SK-MEL-5 (cell line): ENCODE measurements at regions not wholly inside any gene's neighbourhood (a gene's known extent, or its start where the extent isn't known, plus 50 kb on each side); places are given as distances from the start of the nearest gene placed in this dataset.
A peak's percentile ranks its signal among the peaks of the same experiment; 100 is the strongest.
"Not testable (repeated sequence)": the region's sequence is repeated elsewhere in the genome, so short reads cannot be mapped to it uniquely, and the experiment has no call there.

Experiments
- DNase-seq: peaks from one replicate; pipeline ENCODE4 v3.0.0-alpha.2; 2016; ENCODE audit warnings: low read depth, low spot score
- in situ Hi-C: cut with HindIII; loops from 2 replicates; pipeline ENCODE4 v1.10.0; 2016; ENCODE audit warnings: low sequenced_read_pairs, high pct_unique_total_duplicates, low pct_unique_long_range_greater_than_20kb

DNA sequence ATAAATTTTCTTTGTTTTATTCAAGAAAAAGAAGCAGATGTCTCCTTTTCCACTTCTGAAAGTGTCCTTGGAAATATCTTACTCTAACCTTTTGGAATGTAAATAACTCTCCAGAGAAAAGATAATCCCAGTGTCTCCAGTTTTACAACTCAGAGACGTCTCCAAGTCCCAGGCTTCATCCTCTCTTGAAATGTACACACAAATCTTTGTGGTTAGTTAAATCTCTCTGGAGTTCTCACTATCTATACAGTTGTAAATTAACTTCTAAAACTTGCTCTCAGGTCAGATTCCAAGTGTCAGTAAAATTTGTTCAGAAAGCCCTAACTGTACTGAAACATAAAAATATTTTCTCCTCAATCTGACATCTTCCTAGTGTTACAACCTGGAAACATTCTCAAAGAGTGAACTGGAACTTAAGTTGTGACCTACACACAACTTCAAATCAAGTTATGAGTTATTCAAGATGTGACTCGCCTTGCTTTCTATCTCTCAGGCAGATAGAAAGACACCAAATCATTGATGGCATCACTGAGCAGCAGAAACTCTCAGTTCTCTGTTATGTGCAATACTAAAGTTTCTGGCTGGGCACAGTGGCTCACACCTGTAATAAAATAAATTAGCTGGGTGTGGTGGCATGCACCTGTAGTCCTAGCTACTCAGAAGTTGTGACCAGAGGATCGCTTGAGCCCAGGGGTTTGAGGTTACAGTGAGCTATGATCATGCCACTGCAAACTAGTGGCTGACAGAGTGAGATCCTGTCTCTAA is 284.2 kb downstream of the RCHY1 start:
- no peak for DNase-seq
- in situ Hi-C loops, result no loop called here

DNA sequence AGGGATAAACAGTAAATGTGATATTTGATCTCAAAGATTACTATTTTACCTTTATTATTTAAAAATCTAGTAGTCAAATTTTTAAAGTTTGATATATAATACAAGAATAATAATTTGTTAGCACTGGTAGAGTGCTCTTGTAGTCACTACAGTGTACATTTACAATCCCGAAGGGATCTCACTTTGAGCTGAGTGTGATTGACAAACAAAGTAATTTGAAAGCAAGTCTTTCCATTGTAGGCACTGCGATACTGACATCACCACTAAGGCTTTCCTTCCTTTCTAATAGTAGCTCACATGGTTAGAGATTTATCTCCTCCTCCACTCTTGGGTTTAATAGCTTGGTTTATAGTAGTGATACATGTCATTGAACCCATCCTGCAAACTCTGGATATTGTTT is 280.6 kb downstream of the PARM1 start:
- no peak for DNase-seq
- in situ Hi-C loops, result no loop called here

DNA sequence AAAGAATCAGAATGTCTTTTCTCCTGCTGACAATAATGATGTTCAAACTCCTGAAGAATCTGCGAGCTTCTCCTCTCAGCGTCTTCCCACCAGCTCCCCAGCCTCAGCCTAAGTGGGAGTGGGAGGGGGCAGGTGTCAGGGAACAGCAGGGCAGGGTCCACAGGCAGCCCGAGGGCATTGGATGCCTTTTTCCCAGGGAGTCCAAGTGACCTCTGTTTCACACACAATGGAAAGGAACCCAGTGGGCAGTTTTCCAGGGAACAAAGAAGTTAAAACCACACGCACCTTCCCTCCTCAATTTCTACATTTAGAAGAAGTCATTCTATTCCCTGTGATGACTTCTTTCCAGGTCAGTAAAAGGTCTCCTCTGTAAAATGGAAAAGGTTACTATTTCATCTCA is 278.5 kb downstream of the PARM1 start:
- in situ Hi-C loops, result no loop called here
- DNase-seq, result no peak

DNA sequence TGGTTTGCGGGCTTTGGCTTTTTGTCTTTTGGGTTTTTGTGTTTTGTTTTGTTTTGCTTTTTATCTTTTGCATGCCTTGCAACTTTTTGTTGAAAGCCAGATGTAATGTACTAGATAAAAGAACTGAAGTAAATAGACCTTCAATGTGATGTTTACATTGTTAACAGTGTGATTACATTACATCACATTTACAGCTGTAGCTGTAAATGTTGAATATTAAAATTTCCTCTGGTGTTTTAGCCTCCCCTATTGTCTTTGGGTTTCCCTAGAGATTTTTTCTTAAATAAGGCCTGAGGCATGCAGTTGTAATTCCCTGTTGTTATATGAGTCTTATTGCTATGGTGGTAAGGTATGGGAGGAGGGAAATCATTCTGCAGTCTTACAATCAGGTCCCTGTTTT is 275.0 kb downstream of the PARM1 start:
- in situ Hi-C loops, result no loop called here
- DNase-seq, result no peak

GRCh38 chr4:75195111-75195510 is 262.2 kb downstream of the PARM1 start:
- DNase-seq, result peak; percentile 0
- in situ Hi-C loops, result no loop called here

- no peak for DNase-seq
- in situ Hi-C loops, result no loop called here
These were observed 261.3 kb downstream of the PARM1 start for GRCh38 chr4:75194180-75194579.

DNA sequence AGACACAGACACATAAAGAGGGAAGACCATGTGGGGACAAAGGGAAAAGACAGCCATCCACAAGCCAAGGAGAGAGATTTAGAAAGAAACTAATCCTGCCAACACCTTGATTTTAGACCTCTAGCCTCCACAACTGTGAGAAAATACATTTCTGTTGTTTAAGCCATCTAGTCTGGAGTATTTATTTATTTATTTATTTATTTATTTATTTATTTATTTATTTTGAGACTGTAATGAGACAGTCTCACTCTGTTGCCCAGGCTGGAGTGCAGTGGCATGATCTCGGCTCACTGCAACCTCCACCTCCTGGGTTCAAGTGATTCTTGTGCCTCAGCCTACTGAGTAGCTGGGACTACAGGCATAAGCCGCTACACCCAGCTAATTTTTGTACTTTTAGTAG is 259.3 kb downstream of the PARM1 start:
- in situ Hi-C loops, DNase-seq: not testable (repeated sequence)

DNA sequence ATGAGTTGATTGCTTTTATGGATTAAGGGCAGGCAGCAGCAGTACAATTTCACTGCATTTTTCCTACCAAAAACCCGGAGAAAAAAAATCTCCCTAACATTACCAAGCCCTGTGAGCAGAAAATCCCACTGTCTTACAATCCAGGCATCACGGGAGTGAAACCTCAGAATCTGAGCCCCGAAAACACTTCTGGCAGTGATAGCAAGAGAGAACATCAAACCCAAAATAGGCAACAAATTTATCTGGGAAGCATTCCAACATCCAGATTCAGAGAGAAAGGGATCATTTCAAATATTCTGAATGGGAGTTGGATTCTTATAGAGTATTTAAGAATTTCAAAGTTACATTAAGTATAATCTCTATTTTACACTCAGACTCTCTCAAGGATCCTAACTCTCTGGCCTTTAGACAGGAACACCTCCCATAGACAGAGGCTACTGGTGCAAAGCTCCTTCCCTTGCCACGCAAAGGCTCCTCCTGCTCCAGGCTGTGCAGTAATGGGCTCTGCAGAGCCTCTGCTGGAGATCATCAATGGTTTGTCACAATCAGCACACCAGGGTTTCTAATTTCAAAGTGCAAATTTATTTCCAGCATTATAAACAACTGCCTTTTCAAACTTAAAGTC is 256.9 kb downstream of the PARM1 start:
- peak; percentile 1 for DNase-seq
- in situ Hi-C loops, result no loop called here

- peak; percentile 22 for DNase-seq
- in situ Hi-C loops, result no loop called here
These were observed 248.2 kb downstream of the PARM1 start for GRCh38 chr4:75180790-75181776.

- DNase-seq, result no peak
- in situ Hi-C loops, result no loop called here
These were observed 247.3 kb downstream of the PARM1 start for GRCh38 chr4:75180217-75180616.

DNA sequence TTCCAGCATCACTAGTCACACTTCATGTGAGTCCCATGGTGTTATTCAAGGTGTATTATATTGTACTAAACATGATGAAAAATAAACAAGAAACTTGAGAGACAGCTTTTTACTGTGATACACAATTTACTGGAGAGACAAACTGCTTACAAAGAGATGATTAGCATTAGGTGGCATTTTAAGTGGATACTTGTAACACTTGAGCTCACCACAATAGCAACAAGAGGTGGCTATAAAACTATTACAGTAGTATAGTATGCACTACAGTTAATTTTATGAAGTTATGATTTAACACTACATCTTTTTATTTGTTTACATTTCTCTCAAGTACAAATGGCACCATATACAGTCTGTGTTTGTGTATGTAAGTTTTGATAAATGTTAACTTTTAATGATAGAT is 246.6 kb downstream of the PARM1 start:
- in situ Hi-C loops, result no loop called here
- no peak for DNase-seq

DNA sequence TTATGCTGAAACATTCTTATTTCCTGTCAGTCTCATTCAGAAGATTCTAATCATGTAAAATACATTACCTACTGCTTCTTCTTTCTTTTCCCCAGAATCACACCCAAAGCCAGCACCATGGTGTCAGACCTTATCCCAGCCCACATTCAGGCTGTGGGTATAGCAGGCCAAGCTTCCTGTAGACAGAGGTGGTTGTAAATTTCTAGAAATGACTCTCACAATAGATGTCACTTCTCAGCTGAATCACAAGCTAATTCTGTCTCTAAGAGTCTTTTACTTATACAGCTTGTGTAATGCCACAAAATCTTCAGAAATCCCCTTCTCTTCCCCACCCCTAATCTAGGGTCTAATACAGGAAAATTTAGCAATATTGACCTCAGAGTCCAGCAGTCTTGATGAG is 239.6 kb downstream of the PARM1 start:
- in situ Hi-C loops, result no loop called here
- no peak for DNase-seq

GRCh38 chr4:75169427-75169826 is 236.5 kb downstream of the PARM1 start:
- in situ Hi-C loops, result no loop called here
- DNase-seq, result peak; percentile 7

DNA sequence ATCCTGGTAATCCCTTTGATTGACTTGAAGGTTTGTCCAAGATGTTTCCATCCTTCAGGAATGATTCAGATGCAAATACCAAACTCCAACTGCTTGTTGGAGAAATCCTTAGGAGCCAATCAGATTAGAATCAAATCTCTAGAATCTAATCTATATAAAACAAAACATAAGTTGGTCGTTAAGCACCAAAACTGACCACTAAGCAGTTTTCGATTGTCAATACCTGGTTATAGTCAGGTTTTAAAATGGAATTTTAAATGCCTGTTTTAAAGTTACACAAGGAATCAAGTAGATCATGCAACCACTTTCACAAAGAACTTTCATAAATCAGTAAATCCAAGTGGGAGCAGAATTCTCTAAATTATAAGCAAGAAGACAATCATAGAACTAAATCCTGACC is 236.1 kb downstream of the PARM1 start:
- in situ Hi-C loops, result no loop called here
- no peak for DNase-seq

- DNase-seq, result no peak
- in situ Hi-C loops, result no loop called here
These were observed 235.6 kb downstream of the PARM1 start for GRCh38 chr4:75168548-75168947.

DNA sequence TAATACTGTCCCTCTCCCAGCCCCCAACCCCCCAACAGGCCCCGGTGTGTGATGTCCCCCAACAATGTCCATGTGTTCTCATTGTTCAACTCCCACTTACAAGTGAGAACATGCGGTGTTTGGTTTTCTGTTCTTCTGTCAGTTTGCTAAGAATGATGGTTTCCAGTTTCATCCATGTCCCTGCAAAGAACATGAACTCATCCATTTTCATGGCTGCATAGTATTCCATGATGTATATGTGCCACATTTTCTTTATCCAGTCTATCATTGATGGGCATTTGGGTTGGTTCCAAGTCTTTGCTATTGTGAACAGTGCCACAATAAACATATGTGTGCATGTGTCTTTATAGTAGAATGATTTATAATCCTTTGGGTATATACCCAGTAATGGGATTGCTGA is 232.2 kb downstream of the PARM1 start:
- DNase-seq, in situ Hi-C loops: not testable (repeated sequence)

- DNase-seq, result no peak
- in situ Hi-C loops, result no loop called here
These were observed 225.5 kb downstream of the PARM1 start for GRCh38 chr4:75158451-75158850.

DNA sequence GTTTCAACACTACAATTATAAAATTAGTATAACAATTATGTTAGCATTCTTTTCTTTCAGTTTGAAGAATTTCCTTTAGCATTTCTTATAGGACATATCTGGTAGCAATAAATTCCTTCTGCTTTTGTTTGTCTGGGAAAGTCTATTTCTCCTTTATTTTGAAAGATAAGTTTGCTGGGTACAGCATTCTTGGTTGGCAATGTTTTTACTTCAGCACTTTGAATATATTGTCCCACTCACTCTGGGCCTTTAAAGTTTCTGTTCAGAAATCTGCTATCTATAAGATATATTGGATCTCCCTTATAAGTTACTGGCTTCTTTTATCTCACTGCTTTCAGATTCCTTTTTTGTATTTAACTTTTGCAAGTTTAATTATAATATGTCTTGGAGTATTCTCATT is 222.1 kb downstream of the PARM1 start:
- no peak for DNase-seq
- in situ Hi-C loops, result no loop called here
